BLaER1 treated with 17β-estradiol and CSF1 and Interleukin-3, amounts not matched to agents 10 nM and 100 nM (cell line): ENCODE measurements at regions not wholly inside any gene's neighbourhood (a gene's known extent, or its start where the extent isn't known, plus 50 kb on each side); places are given as distances from the start of the nearest gene placed in this dataset.

Source experiments
- H3K27ac ChIP-seq, 11 experiments: shearing (Covaris generic); formaldehyde crosslinking; 2 replicates each; pipeline ENCODE4 v1.8.1; 2022
- H3K27me3 ChIP-seq, 11 experiments: shearing (Covaris generic); formaldehyde crosslinking; 2 replicates each; pipeline ENCODE4 v1.8.1; 2022
- H3K36me3 ChIP-seq, 11 experiments: shearing (Covaris generic); formaldehyde crosslinking; 2 replicates each; pipeline ENCODE4 v1.8.1; 2022
- H3K4me1 ChIP-seq, 10 experiments: shearing (Covaris generic); formaldehyde crosslinking; 2 replicates each; pipeline ENCODE4 v1.8.1; 2022
- H3K4me2 ChIP-seq, 11 experiments: shearing (Covaris generic); formaldehyde crosslinking; 2 replicates each; pipeline ENCODE4 v1.8.1; 2022
- H3K4me3 ChIP-seq, 10 experiments: shearing (Covaris generic); formaldehyde crosslinking; 2 replicates each; pipeline ENCODE4 v1.8.1; 2022
- H3K9ac ChIP-seq, 11 experiments: shearing (Covaris generic); formaldehyde crosslinking; 2 replicates each; pipeline ENCODE4 v1.8.1; 2022
- H3K9me3 ChIP-seq, 11 experiments: shearing (Covaris generic); formaldehyde crosslinking; replicated peaks in 1 of 11; 2 replicates each; pipeline ENCODE4 v1.8.1; 2022
- H4K20me1 ChIP-seq, 11 experiments: shearing (Covaris generic); formaldehyde crosslinking; 2 replicates each; pipeline ENCODE4 v1.8.1; 2022
- Cebpa-rat ChIP-seq, 11 experiments: shearing (Covaris generic); IDR thresholded peaks; 2 replicates each; pipeline ENCODE4 v1.8.1; 2022

DNA sequence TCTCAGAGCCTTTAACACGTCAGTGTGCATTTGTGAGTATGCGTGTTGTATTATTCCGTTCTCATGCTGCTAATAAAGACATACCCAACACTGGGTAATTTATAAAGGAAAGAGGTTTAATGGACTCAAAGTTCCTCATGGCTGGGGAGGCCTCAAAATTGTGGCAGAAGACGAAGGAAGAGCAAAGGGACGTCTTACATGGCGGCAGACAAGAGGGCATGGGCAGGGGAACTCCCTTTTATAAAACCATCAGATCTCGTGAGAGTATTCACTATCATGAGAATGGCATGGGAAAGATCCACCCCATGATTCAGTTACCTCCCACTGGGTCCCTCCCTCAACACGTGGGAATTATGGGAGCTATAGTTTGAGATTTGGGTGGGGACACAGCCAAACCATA is 285.0 kb downstream of the PBX3 start:
- no peaks in the 10 kb centered on the region for H3K27me3 ChIP-seq
- no peak for TF ChIP-seq Cebpa-rat (IDR thresholded peaks at IDR 0.05)
- H3K4me2 ChIP-seq, result no peak overlapping the region
- H4K20me1 ChIP-seq, result no peaks in the 10 kb centered on the region
- no peak overlapping the region for H3K9ac ChIP-seq
- H3K4me1 ChIP-seq, result peaks cover 0 to 18% (median 6%) of the 10 kb centered on the region in 10 experiments; a peak in 9 of 20 replicates
- no peak overlapping the region for H3K27ac ChIP-seq
- peaks cover 0 to 5% (median 0%) of the 10 kb centered on the region in 11 experiments; a peak in 2 of 22 replicates for H3K9me3 ChIP-seq
- no peak overlapping the region for H3K4me3 ChIP-seq
- no peaks in the 10 kb centered on the region for H3K36me3 ChIP-seq

DNA sequence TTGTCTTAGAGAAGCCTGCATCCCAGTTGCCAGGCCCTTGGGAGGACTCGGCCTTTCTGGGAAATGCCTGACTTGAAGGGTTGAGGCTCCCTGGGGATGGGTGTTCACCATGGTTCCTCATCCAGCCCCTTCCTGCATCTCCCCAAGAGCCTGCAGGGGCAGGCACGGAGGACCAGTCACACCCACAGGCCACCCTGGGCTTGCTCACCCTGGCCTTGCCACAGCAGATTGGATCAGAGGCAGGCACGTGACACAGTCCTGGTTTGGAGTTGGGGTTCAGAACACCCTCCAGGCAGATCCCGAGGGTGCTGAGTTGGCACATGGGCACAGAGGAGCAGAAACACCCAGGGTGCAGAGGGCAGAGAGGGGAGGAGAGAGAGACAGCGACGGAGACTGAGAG is 286.1 kb downstream of the PBX3 start:
- Histone ChIP-seq H3K9ac (no peak overlapping the region), H3K9me3 (peaks cover 0 to 1% (median 0%) of the 10 kb centered on the region in 11 experiments; a peak in 1 of 22 replicates), H3K27me3 (no peaks in the 10 kb centered on the region), H3K27ac (no peak overlapping the region), H3K4me1 (peaks cover 0 to 15% (median 5%) of the 10 kb centered on the region in 10 experiments; a peak in 9 of 20 replicates), H4K20me1 (no peaks in the 10 kb centered on the region), H3K36me3 (no peaks in the 10 kb centered on the region), H3K4me3 (no peak overlapping the region), H3K4me2 (peak overlapping the region in 8 of 11 experiments; percentile 11 to 43 (median 24); a peak in 7 of 22 replicates)
- no peak for TF ChIP-seq Cebpa-rat (IDR thresholded peaks at IDR 0.05)

DNA sequence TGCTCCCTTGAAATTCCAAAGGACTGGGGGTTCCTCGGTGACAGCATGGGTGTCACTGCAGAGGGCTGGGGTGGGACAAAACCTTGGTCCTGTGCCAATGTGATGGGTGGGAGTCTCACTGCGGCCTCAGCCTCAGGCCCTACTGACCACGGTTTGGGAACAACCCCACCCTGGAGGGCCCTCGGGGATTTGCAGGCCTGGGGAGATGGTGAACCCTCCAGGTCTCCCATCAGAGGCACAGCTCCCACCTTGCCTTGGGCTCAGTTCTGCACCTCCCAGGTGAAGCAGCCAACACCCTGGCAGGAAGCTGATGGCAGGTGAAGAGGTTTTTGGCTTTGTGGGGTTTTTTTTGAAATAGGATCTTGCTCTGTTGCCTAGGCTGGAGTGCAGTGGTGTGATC is 286.8 kb downstream of the PBX3 start:
- H3K36me3 ChIP-seq, result no peaks in the 10 kb centered on the region
- no peak overlapping the region for H3K9ac ChIP-seq
- H3K27ac ChIP-seq, result no peak overlapping the region
- peaks cover 0 to 15% (median 5%) of the 10 kb centered on the region in 10 experiments; a peak in 9 of 20 replicates for H3K4me1 ChIP-seq
- H3K27me3 ChIP-seq, result no peaks in the 10 kb centered on the region
- no peak for TF ChIP-seq Cebpa-rat (IDR thresholded peaks at IDR 0.05)
- H3K4me2 ChIP-seq, result no peak overlapping the region
- no peaks in the 10 kb centered on the region for H3K9me3 ChIP-seq
- no peaks in the 10 kb centered on the region for H4K20me1 ChIP-seq
- H3K4me3 ChIP-seq, result no peak overlapping the region

DNA sequence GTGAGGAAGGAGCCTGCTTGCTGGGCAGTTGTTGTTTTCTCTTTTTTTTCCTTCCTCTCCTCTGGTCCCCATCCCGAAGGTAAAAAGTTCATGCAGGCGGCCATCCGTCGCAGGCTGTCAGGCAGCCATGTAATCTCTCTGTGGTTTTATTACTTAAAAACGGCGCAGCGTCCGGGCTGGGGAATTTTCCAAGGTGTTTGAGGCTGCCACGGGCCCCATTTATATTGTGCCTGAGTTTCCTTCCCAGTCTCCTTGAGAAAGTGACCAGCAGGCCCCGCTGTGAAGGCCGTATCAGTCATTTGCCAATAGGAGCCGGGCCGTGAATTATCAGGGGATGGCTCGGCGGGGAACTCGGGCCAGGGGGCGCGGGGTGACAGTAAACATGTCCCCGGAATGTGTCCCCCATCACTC is 289.7 kb downstream of the PBX3 start:
- Histone ChIP-seq H3K36me3 (no peaks in the 10 kb centered on the region), H3K4me3 (no peak overlapping the region), H3K4me1 (peaks cover 0 to 15% (median 5%) of the 10 kb centered on the region in 10 experiments; a peak in 9 of 20 replicates), H3K27me3 (no peaks in the 10 kb centered on the region), H3K9me3 (peaks cover 0 to 7% (median under 1%) of the 10 kb centered on the region in 11 experiments; a peak in 3 of 22 replicates), H3K9ac (no peak overlapping the region), H3K4me2 (0 out of 22 replicates have a peak overlapping the region, but pooled peaks of 1 of the 11 experiments have one; percentile 11), H3K27ac (no peak overlapping the region), H4K20me1 (no peaks in the 10 kb centered on the region)
- no peak for TF ChIP-seq Cebpa-rat (IDR thresholded peaks at IDR 0.05)

DNA sequence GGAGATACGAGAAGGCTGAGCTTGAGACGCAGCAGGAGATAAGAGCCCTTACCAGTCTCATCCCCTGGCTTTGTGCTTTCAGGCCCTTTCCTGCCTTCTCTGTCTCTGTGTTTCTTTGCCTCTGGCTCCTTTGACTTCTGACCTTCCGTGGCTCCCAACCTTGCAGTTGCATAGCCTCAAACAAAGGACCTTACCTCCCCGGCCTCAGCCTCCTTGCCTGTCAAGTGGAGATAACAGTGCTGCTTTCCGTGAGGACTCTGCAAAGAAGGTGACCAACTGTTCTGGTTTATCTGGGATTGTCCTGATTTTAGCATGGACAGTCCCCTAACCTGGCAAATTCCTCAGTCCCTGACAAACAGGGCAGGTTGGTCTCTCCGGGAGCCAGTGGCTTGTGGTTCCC is 287.8 kb upstream of the MVB12B start:
- Histone ChIP-seq H3K4me2 (no peak overlapping the region), H3K27me3 (no peaks in the 10 kb centered on the region), H3K4me1 (peaks cover 0 to 10% (median 0%) of the 10 kb centered on the region in 10 experiments; a peak in 3 of 20 replicates), H4K20me1 (no peaks in the 10 kb centered on the region), H3K4me3 (no peak overlapping the region), H3K9me3 (peaks cover 0 to 19% (median 13%) of the 10 kb centered on the region in 11 experiments; a peak in 11 of 22 replicates), H3K27ac (no peak overlapping the region), H3K36me3 (no peaks in the 10 kb centered on the region), H3K9ac (no peak overlapping the region)
- TF ChIP-seq Cebpa-rat (IDR thresholded peaks at IDR 0.05), result no peak

DNA sequence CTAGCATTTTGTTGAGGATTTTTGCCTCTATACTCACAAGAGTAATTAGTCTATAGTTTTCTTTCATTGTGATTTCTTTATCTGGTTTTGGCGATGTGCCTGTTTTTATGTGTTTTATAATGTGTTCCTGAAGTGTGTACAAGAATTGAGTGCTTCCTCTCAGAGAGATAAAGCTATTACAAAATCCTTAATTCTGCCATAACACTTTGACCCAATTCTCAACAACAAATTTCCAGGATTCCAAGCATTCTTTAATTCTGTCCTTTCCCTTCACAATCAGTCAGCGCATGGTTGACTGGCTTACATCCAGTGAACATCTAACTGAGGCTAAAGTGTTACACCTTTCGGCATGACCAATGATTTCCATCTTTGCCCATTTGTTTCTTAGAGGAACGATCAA is 282.9 kb upstream of the MVB12B start:
- Histone ChIP-seq H3K36me3 (peaks cover 0 to 4% (median 0%) of the 10 kb centered on the region in 11 experiments; a peak in 1 of 22 replicates), H3K9me3 (peaks cover 26 to 49% (median 34%) of the 10 kb centered on the region in 11 experiments), H3K9ac (no peak overlapping the region), H3K27me3 (no peaks in the 10 kb centered on the region), H4K20me1 (no peaks in the 10 kb centered on the region), H3K4me1 (no peaks in the 10 kb centered on the region), H3K4me3 (no peak overlapping the region), H3K4me2 (no peak overlapping the region), H3K27ac (no peak overlapping the region)
- TF ChIP-seq Cebpa-rat (IDR thresholded peaks at IDR 0.05), result no peak

DNA sequence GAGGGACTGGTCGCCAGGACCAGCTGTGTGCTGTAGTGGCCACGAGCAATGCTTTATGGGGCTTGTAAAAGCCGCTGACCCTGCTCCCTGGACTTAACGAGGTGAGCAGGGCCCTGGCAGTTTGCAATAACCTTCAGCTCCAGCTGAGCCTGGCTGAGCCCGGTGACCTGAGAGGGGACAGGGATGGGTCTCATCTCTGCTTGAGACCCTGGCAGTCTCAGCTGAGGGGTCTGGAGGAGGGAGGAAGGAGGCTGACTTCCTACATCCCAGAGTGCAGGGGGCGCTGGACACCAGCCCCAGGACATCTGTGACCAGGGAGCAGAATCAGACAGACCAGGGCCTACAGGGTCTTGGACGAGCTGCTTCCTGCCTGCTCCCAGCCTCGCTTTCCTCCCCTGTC is 277.5 kb upstream of the MVB12B start:
- Histone ChIP-seq H3K27ac (no peak overlapping the region), H3K36me3 (peaks cover 0 to 4% (median 0%) of the 10 kb centered on the region in 11 experiments; a peak in 1 of 22 replicates), H3K4me3 (no peak overlapping the region), H3K27me3 (no peaks in the 10 kb centered on the region), H3K9me3 (peaks cover 17 to 28% (median 25%) of the 10 kb centered on the region in 11 experiments), H4K20me1 (no peaks in the 10 kb centered on the region), H3K9ac (no peak overlapping the region), H3K4me2 (no peak overlapping the region), H3K4me1 (no peaks in the 10 kb centered on the region)
- TF ChIP-seq Cebpa-rat (IDR thresholded peaks at IDR 0.05), result no peak

DNA sequence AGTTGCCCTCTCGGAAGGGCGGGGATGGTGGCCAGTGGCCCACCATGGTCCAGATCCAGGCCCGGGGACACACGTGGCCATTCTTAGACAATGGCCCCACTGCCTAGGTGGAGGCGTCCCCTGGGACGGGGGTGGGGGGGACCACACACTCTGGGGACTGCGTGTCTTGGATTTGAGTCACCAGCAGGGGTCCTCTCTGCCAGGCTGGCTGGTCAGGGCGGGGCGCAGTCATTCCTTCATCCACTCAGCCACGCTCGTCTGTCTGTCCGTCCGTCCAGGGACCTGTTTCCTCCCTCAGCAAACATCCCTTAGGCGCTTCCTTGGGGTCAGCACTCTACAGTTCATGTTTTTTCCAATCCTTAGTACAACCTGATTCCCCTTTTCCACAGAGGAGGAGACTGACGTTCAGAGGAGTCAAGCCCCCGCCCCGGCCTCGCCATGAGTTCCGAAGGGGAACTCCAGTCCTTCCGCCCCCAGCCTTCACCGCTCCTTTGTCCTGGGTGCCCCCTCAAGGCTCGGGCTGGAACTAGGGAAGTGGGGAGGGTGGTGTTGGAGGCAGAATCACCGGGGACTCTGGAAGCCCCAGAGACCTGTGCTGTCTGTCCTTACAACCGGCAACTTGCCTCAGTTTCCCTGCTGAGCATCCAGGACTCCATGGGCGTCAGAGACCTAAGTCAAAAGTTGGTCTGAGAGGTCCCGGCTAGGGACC is 276.6 kb upstream of the MVB12B start:
- H3K27me3 ChIP-seq, result no peaks in the 10 kb centered on the region

DNA sequence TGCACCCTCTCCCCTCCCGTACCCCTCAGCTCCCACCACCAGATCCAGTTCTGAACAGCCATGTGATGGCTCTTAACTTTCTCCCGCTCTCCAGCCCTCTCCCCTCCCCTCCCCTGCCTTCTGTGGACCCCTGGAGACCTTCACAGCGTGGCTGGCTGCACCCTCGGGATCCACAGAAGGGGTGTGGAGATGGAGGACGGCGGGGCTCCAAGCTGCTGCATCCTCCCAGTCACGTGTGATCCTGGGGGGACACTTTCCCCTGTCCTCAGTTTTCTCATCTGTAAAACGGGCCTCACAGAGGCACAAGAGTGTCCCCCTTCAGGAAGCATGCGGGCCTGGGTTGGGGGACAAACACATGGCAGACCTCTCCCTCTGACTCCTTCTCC is 276.0 kb upstream of the MVB12B start:
- no peak overlapping the region for H3K4me3 ChIP-seq
- no peak for TF ChIP-seq Cebpa-rat (IDR thresholded peaks at IDR 0.05)
- H3K27me3 ChIP-seq, result no peaks in the 10 kb centered on the region

More for the DNA sequence above, 276.6 kb upstream of the MVB12B start:
- H3K4me1 ChIP-seq, result no peaks in the 10 kb centered on the region
- no peak for TF ChIP-seq Cebpa-rat (IDR thresholded peaks at IDR 0.05)
- H3K4me2 ChIP-seq, result no peak overlapping the region
- no peak overlapping the region for H3K27ac ChIP-seq
- H3K9me3 ChIP-seq, result peaks cover 12 to 19% (median 16%) of the 10 kb centered on the region in 11 experiments
- H3K36me3 ChIP-seq, result peaks cover 0 to 4% (median 0%) of the 10 kb centered on the region in 11 experiments; a peak in 1 of 22 replicates
- H3K9ac ChIP-seq, result no peak overlapping the region
- H3K4me3 ChIP-seq, result no peak overlapping the region
- no peaks in the 10 kb centered on the region for H4K20me1 ChIP-seq

More for the DNA sequence above, 276.0 kb upstream of the MVB12B start:
- H3K4me2 ChIP-seq, result no peak overlapping the region
- no peak overlapping the region for H3K9ac ChIP-seq
- H4K20me1 ChIP-seq, result peaks cover 0 to 3% (median 0%) of the 10 kb centered on the region in 11 experiments; a peak in 1 of 22 replicates
- H3K9me3 ChIP-seq, result peaks cover 7 to 13% (median 10%) of the 10 kb centered on the region in 11 experiments
- no peak overlapping the region for H3K27ac ChIP-seq
- H3K4me1 ChIP-seq, result no peaks in the 10 kb centered on the region
- peaks cover 0 to 4% (median 0%) of the 10 kb centered on the region in 11 experiments; a peak in 1 of 22 replicates for H3K36me3 ChIP-seq
